CD14-positive monocyte (primary cell): ENCODE measurements at regions not wholly inside any gene's neighbourhood (a gene's known extent, or its start where the extent isn't known, plus 50 kb on each side); places are given as distances from the start of the nearest gene placed in this dataset.
A peak's percentile ranks its signal among the peaks of the same experiment; 100 is the strongest.

Experiments used
- DNase-seq, 3 donors: peaks; one replicate each; pipeline ENCODE4 v3.0.0-alpha.2; 2011 to 2022
- H2AFZ ChIP-seq: 2 replicates; pipeline ENCODE4 v1.6.0; 2012; ENCODE audit warnings: mild to moderate bottlenecking, low read depth, low read length, inconsistent platforms; ENCODE audit not compliant: insufficient read depth, poor library complexity, severe bottlenecking
- H3K27ac ChIP-seq, 2 donors: 1 replicate in 1 of 2; 2 replicates in 1 of 2; pipeline ENCODE4 v1.5.1; 2012 to 2013; ENCODE audit warnings: low read length in 2 of 2, control low read depth in 1 of 2, inconsistent platforms in 1 of 2, low read depth in 1 of 2, mild to moderate bottlenecking in 1 of 2
- H3K27me3 ChIP-seq, 2 donors: one replicate each; pipeline versions ENCODE4 v1.6.0 to v1.6.1; 2011 to 2013; ENCODE audit warnings: low read length in 2 of 2; ENCODE audit not compliant: control insufficient read depth in 2 of 2, insufficient read depth in 2 of 2
- H3K36me3 ChIP-seq, 2 donors: replicated peaks in 1 of 2; 1 replicate in 1 of 2; 2 replicates in 1 of 2; pipeline versions ENCODE4 v1.5.1 to v1.6.1; 2012 to 2013; ENCODE audit warnings: low read length in 2 of 2, control low read depth in 1 of 2, inconsistent platforms in 1 of 2, mild to moderate bottlenecking in 1 of 2; ENCODE audit not compliant: insufficient read depth in 2 of 2, control insufficient read depth in 1 of 2
- H3K4me1 ChIP-seq, 2 donors: 1 replicate in 1 of 2; 2 replicates in 1 of 2; pipeline versions ENCODE4 v1.5.1 to v1.6.1; 2012 to 2013; ENCODE audit warnings: low read length in 2 of 2, control low read depth in 1 of 2, inconsistent platforms in 1 of 2, mild to moderate bottlenecking in 1 of 2, moderate library complexity in 1 of 2; ENCODE audit not compliant: insufficient read depth in 2 of 2, control insufficient read depth in 1 of 2
- H3K4me2 ChIP-seq: replicated peaks from 2 replicates; pipeline ENCODE3; 2012; ENCODE audit warnings: low read length, moderate library complexity, mild to moderate bottlenecking; ENCODE audit not compliant: poor library complexity, severe bottlenecking; ENCODE audit errors: extremely low read depth
- H3K4me3 ChIP-seq, 3 experiments: fragments of 200-600 bp in 1 of 3; sonication (generic) in 1 of 3; replicated peaks in 1 of 3; 1 replicate in 2 of 3; 2 replicates in 1 of 3; pipeline ENCODE4 v1.5.1; 2011 to 2013; ENCODE audit warnings: low read length in 3 of 3, mild to moderate bottlenecking in 3 of 3, control low read depth in 2 of 3, low read depth in 2 of 3, inconsistent platforms in 1 of 3, moderate library complexity in 1 of 3
- H3K79me2 ChIP-seq: 2 replicates; pipeline ENCODE4 v1.6.0; 2012; ENCODE audit warnings: mild to moderate bottlenecking, control low read depth, inconsistent platforms, low read length, moderate library complexity; ENCODE audit not compliant: insufficient read depth
- H3K9ac ChIP-seq: 2 replicates; pipeline ENCODE4 v1.6.0; 2017; ENCODE audit warnings: low read length, mild to moderate bottlenecking; ENCODE audit not compliant: insufficient read depth, poor library complexity, severe bottlenecking
- H3K9me3 ChIP-seq, 2 donors: replicated peaks in 1 of 2; 1 replicate in 1 of 2; 2 replicates in 1 of 2; pipeline versions ENCODE4 v1.5.1 to v1.6.1; 2012 to 2013; ENCODE audit warnings: low read length in 2 of 2, control low read depth in 1 of 2; ENCODE audit not compliant: control insufficient read depth in 1 of 2, insufficient read depth in 1 of 2
- H4K20me1 ChIP-seq: 2 replicates; pipeline ENCODE4 v1.6.0; 2012; ENCODE audit warnings: mild to moderate bottlenecking, low read length, control low read depth, moderate library complexity; ENCODE audit not compliant: insufficient read depth
- H3K27ac Mint-ChIP-seq, 7 donors: one replicate each; pipeline ENCODE4 v1.8.0; 2020; ENCODE audit warnings: mild to moderate bottlenecking in 7 of 7, mixed read lengths in 7 of 7, moderate library complexity in 6 of 7, inconsistent platforms in 2 of 7
- H3K27me3 Mint-ChIP-seq, 3 donors: one replicate each; pipeline ENCODE4 v1.8.0; 2021 to 2022; ENCODE audit warnings: low read depth in 3 of 3, mild to moderate bottlenecking in 3 of 3, mixed read lengths in 3 of 3, moderate library complexity in 3 of 3, inconsistent platforms in 1 of 3
- H3K36me3 Mint-ChIP-seq, 2 donors: one replicate each; pipeline ENCODE4 v1.8.0; 2020; ENCODE audit warnings: mixed read lengths in 2 of 2, inconsistent platforms in 1 of 2, mild to moderate bottlenecking in 1 of 2
- H3K4me1 Mint-ChIP-seq: one replicate; pipeline ENCODE4 v1.8.0; 2020; ENCODE audit warnings: mild to moderate bottlenecking, mixed read lengths
- H3K4me3 Mint-ChIP-seq, 2 donors: one replicate each; pipeline ENCODE4 v1.8.0; 2020; ENCODE audit warnings: mild to moderate bottlenecking in 2 of 2, mixed read lengths in 2 of 2, moderate library complexity in 1 of 2
- H3K9me3 Mint-ChIP-seq, 7 donors: one replicate each; pipeline ENCODE4 v1.8.0; 2020 to 2022; ENCODE audit warnings: mixed read lengths in 7 of 7, mild to moderate bottlenecking in 6 of 7, moderate library complexity in 6 of 7, inconsistent platforms in 2 of 7
- WGBS: methylation state at CpG from one replicate; pipeline ENCODE4 v1.1.5; 2013; ENCODE audit warnings: missing lambda C conversion rate; ENCODE audit not compliant: insufficient coverage; 5-methylcytosine and 5-hydroxymethylcytosine counted together
- intact Hi-C, 2 donors: fragments of 100-400 bp; cut with micrococcal nuclease; formaldehyde crosslinking; loops; one replicate each; pipeline versions ENCODE4 v1.15.0 to v1.15.1; 2023
- TF ChIP-seq, protein P1 (sequence below): fragments of 200-600 bp; IDR thresholded peaks from one replicate; pipeline ENCODE4 v1.8.0; 2022; ENCODE audit warnings: antibody characterized with exemption, mild to moderate bottlenecking

DNA sequence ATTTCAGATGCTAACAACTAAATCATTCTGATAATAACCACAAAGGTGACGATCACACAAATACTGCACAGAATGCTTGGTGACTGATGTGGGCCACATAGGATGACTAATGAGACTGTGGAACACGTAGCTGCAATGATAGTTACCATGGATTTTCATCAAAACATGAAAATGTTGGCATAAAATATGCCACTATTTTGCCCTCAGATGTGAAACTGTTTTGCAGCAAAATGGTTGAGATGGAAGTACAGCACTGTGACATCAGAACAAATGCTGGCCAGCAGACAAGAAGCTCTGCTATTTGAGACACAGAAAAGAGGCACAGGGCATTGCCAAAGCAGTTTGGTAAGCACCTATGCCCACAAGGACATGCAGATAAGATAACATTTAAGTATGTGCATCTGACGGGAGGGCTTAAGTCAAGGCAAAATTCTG is 83.8 kb downstream of the NIBAN1 start:
- H3K27ac ChIP-seq = no peak overlapping the region
- no peaks in the 10 kb centered on the region for H3K9me3 ChIP-seq
- Mint-ChIP-seq H3K4me3 (no peak overlapping the region), H3K36me3 (peaks cover 54 to 60% of the 10 kb centered on the region in 2 donors), H3K9me3 (no peaks in the 10 kb centered on the region), H3K27me3 (no peaks in the 10 kb centered on the region), H3K27ac (peak overlapping the region in 1 of 7 donors; percentile 86), H3K4me1 (peaks cover 5% of the 10 kb centered on the region)
- no peak overlapping the region for H2AFZ ChIP-seq
- peaks cover 23 to 71% of the 10 kb centered on the region in 2 donors for H3K36me3 ChIP-seq
- DNase-seq = no peak
- no peaks in the 10 kb centered on the region for H3K27me3 ChIP-seq
- H3K4me2 ChIP-seq = no peak overlapping the region
- H3K79me2 ChIP-seq = no peaks in the 10 kb centered on the region
- peaks cover 2 to 3% of the 10 kb centered on the region in 2 donors for H3K4me1 ChIP-seq
- TF ChIP-seq, protein P1, sequence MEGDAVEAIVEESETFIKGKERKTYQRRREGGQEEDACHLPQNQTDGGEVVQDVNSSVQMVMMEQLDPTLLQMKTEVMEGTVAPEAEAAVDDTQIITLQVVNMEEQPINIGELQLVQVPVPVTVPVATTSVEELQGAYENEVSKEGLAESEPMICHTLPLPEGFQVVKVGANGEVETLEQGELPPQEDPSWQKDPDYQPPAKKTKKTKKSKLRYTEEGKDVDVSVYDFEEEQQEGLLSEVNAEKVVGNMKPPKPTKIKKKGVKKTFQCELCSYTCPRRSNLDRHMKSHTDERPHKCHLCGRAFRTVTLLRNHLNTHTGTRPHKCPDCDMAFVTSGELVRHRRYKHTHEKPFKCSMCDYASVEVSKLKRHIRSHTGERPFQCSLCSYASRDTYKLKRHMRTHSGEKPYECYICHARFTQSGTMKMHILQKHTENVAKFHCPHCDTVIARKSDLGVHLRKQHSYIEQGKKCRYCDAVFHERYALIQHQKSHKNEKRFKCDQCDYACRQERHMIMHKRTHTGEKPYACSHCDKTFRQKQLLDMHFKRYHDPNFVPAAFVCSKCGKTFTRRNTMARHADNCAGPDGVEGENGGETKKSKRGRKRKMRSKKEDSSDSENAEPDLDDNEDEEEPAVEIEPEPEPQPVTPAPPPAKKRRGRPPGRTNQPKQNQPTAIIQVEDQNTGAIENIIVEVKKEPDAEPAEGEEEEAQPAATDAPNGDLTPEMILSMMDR = no peak
- no peaks in the 10 kb centered on the region for H4K20me1 ChIP-seq
- intact Hi-C loops = no loop called here
- H3K9ac ChIP-seq = no peak overlapping the region
- 83% methylated on average over 1 of the region's 3 CpGs for WGBS
- H3K4me3 ChIP-seq = no peak overlapping the region

DNA sequence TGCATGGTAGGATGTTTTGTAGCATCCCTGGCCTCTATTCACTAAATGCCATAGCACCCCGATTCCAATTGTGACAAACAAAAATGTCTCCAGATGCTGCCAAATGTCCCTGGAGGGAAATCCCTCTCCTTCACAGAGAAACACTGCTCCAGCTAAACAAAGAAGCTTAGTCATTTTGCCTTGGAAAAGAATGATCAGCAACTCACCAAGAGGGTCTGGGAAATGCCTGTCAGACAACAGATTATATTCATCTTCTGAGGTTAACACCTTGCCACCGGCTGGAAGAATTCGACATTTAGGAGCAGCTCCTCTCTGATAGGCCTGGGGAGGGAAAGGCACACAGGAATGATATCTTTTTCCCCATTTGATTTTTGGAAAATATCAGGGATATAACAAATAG is 84.4 kb downstream of the NIBAN1 start:
- intact Hi-C loops = no loop called here
- no peaks in the 10 kb centered on the region for H3K9me3 Mint-ChIP-seq
- peaks cover 12% of the 10 kb centered on the region for H3K4me1 Mint-ChIP-seq
- H3K79me2 ChIP-seq = no peaks in the 10 kb centered on the region
- DNase-seq = no peak
- H3K4me1 ChIP-seq = peaks cover 8 to 10% of the 10 kb centered on the region in 2 donors
- no peak overlapping the region for H3K27ac ChIP-seq
- H3K9ac ChIP-seq = no peak overlapping the region
- H3K27me3 ChIP-seq = no peaks in the 10 kb centered on the region
- H3K4me3 Mint-ChIP-seq = no peak overlapping the region
- no peak overlapping the region for H2AFZ ChIP-seq
- H3K36me3 Mint-ChIP-seq = peaks cover 54 to 60% of the 10 kb centered on the region in 2 donors
- WGBS = no CpG with 5 or more reads among the region's 3 CpGs
- H3K4me3 ChIP-seq = no peak overlapping the region
- no peaks in the 10 kb centered on the region for H3K27me3 Mint-ChIP-seq
- TF ChIP-seq, protein P1 = no peak
- no peaks in the 10 kb centered on the region for H3K9me3 ChIP-seq
- peak overlapping the region in 1 of 7 donors; percentile 47 for H3K27ac Mint-ChIP-seq
- H3K4me2 ChIP-seq = no peak overlapping the region
- H4K20me1 ChIP-seq = no peaks in the 10 kb centered on the region
- peaks cover 23 to 71% of the 10 kb centered on the region in 2 donors for H3K36me3 ChIP-seq
